ENCODE measurements at regions not wholly inside any gene's neighbourhood (a gene's known extent, or its start where the extent isn't known, plus 50 kb on each side); places are given as distances from the start of the nearest gene placed in this dataset.

DNA sequence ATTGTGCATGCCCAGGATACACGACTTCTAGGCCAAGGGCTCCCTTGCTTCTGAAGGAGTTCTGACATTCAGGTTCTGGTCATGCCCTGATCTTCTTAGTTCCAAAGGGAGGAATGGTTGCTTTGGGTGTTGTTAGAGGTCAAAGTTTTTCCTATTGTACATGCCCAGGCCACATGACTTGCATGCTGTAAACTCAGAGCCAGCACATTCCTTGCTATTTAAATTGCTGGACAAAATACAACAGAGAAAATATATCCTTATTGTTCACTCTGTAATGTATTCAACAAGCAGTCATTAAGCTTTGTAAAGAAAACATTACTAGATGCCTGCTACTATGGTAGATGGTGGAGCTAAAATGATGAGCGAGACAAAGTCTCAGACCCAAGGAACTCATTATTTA is 71.2 kb upstream of the COCH start (continued):
- TF ChIP-seq ZSCAN29 (IDR thresholded peaks at IDR 0.05): no peak
- TF ChIP-seq IKZF2 (IDR thresholded peaks at IDR 0.05): no peak
- TF ChIP-seq HDGF (IDR thresholded peaks at IDR 0.05): no peak
- TF ChIP-seq SIN3A (IDR thresholded peaks at IDR 0.05; ENCODE audit: low read depth, low read length): no peak
- TF ChIP-seq, protein P1, sequence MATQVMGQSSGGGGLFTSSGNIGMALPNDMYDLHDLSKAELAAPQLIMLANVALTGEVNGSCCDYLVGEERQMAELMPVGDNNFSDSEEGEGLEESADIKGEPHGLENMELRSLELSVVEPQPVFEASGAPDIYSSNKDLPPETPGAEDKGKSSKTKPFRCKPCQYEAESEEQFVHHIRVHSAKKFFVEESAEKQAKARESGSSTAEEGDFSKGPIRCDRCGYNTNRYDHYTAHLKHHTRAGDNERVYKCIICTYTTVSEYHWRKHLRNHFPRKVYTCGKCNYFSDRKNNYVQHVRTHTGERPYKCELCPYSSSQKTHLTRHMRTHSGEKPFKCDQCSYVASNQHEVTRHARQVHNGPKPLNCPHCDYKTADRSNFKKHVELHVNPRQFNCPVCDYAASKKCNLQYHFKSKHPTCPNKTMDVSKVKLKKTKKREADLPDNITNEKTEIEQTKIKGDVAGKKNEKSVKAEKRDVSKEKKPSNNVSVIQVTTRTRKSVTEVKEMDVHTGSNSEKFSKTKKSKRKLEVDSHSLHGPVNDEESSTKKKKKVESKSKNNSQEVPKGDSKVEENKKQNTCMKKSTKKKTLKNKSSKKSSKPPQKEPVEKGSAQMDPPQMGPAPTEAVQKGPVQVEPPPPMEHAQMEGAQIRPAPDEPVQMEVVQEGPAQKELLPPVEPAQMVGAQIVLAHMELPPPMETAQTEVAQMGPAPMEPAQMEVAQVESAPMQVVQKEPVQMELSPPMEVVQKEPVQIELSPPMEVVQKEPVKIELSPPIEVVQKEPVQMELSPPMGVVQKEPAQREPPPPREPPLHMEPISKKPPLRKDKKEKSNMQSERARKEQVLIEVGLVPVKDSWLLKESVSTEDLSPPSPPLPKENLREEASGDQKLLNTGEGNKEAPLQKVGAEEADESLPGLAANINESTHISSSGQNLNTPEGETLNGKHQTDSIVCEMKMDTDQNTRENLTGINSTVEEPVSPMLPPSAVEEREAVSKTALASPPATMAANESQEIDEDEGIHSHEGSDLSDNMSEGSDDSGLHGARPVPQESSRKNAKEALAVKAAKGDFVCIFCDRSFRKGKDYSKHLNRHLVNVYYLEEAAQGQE (IDR thresholded peaks at IDR 0.05; ENCODE audit: low read depth, low read length): no peak
- no peak for TF ChIP-seq SMAD1 (IDR thresholded peaks at IDR 0.05; ENCODE audit: low read depth, partially characterized antibody)

DNA sequence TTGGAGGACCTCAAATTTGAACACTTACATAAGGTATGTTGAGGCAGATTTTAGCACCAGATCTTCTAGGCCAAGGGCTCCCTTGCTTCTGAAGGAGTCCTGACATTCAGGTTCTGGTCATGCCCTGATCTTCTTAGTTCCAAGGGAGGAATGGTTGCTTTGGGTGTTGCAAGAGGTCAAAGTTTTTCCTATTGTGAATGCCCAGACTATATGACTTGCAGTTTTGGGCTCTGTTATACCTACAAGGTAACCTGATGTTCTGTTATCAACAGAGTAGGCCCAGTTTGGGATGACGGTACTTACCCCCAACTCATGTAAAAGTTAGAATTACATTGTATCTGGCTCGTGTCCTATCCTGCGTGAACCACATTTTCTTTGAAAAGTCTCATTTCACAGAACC is 69.1 kb upstream of the COCH start:
- no peaks in the 10 kb centered on the region for H3K36me3 ChIP-seq (ENCODE audit: control insufficient read depth in 2 of 2, insufficient read depth in 2 of 2, low read length in 1 of 2)
- FAIRE-seq: no peak
- no peaks in the 10 kb centered on the region for H3K4me1 ChIP-seq (ENCODE audit: control insufficient read depth, insufficient read depth, low read length)
- WGBS (ENCODE audit: insufficient coverage, insufficient replicate concordance, low lambda C conversion rate, missing lambda C conversion rate): 67% methylated on average over 3 of the region's 3 CpGs
- H3K4me2 ChIP-seq (ENCODE audit: control insufficient read depth, insufficient read depth): no peak overlapping the region
- H3K79me2 ChIP-seq (ENCODE audit: control insufficient read depth, insufficient read depth, low read length): no peaks in the 10 kb centered on the region
- POLR2A ChIA-PET: no interaction called here
- in situ Hi-C loops (cut with MboI) (no loop called here), intact Hi-C loops (cut with micrococcal nuclease; ENCODE audit: unreplicated experiment) (no loop called here)
- H4K20me1 ChIP-seq (ENCODE audit: control insufficient read depth, insufficient read depth): no peaks in the 10 kb centered on the region
- no peak overlapping the region for H3K27ac ChIP-seq (ENCODE audit: control insufficient read depth, insufficient read depth)
- no peak for ATAC-seq
- no peak for DNase-seq (ENCODE audit: low read depth, low spot score)
- H3K9ac ChIP-seq (ENCODE audit: control insufficient read depth, insufficient read depth, low read length): no peak overlapping the region
- H3K9me3 ChIP-seq (replicated peaks; ENCODE audit: control insufficient read depth, insufficient read depth, low read length): no peaks in the 10 kb centered on the region
- BruUV-seq (replicated peaks): no TSS peak
- SMC1A ChIA-PET (ENCODE audit: uncharacterized antibody, unreplicated experiment): no interaction called here
- CTCF ChIA-PET: no interaction called here
- RAD21 ChIA-PET (ENCODE audit: unreplicated experiment): no interaction called here
- no peaks in the 10 kb centered on the region for H3K27me3 ChIP-seq (replicated peaks in 1 of 2; ENCODE audit: control insufficient read depth in 2 of 2, insufficient read depth in 2 of 2, low read length in 1 of 2)
- no peak overlapping the region for H2AFZ ChIP-seq (ENCODE audit: control insufficient read depth, low read depth, low read length)
- no peak overlapping the region for H3K4me3 ChIP-seq
- no peak for TF ChIP-seq ZNF24 (IDR thresholded peaks at IDR 0.05)
- no peak for TF ChIP-seq NBN (IDR thresholded peaks at IDR 0.05)
- TF ChIP-seq, protein P2, sequence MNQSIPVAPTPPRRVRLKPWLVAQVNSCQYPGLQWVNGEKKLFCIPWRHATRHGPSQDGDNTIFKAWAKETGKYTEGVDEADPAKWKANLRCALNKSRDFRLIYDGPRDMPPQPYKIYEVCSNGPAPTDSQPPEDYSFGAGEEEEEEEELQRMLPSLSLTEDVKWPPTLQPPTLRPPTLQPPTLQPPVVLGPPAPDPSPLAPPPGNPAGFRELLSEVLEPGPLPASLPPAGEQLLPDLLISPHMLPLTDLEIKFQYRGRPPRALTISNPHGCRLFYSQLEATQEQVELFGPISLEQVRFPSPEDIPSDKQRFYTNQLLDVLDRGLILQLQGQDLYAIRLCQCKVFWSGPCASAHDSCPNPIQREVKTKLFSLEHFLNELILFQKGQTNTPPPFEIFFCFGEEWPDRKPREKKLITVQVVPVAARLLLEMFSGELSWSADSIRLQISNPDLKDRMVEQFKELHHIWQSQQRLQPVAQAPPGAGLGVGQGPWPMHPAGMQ (IDR thresholded peaks at IDR 0.05; ENCODE audit: borderline replicate concordance): no peak
- no peak for TF ChIP-seq TCF3 (IDR thresholded peaks at IDR 0.05; ENCODE audit: borderline replicate concordance, insufficient read depth, low read depth, low read length)
- TF ChIP-seq BRCA1 (IDR thresholded peaks at IDR 0.05; ENCODE audit: low read depth, low read length): no peak
- TF ChIP-seq ZZZ3 (IDR thresholded peaks at IDR 0.05; ENCODE audit: control insufficient read depth, insufficient read length, low read depth): no peak
- no peak for TF ChIP-seq IKZF2 (IDR thresholded peaks at IDR 0.05)
- no peak for TF ChIP-seq SMC3 (IDR thresholded peaks at IDR 0.05; ENCODE audit: borderline replicate concordance, low read length)
- TF ChIP-seq NFYB (IDR thresholded peaks at IDR 0.05; ENCODE audit: insufficient read depth, low read depth, low read length): no peak
- TF ChIP-seq, protein P3, sequence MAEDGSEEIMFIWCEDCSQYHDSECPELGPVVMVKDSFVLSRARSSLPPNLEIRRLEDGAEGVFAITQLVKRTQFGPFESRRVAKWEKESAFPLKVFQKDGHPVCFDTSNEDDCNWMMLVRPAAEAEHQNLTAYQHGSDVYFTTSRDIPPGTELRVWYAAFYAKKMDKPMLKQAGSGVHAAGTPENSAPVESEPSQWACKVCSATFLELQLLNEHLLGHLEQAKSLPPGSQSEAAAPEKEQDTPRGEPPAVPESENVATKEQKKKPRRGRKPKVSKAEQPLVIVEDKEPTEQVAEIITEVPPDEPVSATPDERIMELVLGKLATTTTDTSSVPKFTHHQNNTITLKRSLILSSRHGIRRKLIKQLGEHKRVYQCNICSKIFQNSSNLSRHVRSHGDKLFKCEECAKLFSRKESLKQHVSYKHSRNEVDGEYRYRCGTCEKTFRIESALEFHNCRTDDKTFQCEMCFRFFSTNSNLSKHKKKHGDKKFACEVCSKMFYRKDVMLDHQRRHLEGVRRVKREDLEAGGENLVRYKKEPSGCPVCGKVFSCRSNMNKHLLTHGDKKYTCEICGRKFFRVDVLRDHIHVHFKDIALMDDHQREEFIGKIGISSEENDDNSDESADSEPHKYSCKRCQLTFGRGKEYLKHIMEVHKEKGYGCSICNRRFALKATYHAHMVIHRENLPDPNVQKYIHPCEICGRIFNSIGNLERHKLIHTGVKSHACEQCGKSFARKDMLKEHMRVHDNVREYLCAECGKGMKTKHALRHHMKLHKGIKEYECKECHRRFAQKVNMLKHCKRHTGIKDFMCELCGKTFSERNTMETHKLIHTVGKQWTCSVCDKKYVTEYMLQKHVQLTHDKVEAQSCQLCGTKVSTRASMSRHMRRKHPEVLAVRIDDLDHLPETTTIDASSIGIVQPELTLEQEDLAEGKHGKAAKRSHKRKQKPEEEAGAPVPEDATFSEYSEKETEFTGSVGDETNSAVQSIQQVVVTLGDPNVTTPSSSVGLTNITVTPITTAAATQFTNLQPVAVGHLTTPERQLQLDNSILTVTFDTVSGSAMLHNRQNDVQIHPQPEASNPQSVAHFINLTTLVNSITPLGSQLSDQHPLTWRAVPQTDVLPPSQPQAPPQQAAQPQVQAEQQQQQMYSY (CRISPR knock-in tag; IDR thresholded peaks at IDR 0.05): no peak
- no peak for TF ChIP-seq PAX5 (IDR thresholded peaks at IDR 0.05; ENCODE audit: borderline replicate concordance, low read depth, low read length)
- TF ChIP-seq CHD4 (IDR thresholded peaks at IDR 0.05): no peak
- TF ChIP-seq TCF12 (IDR thresholded peaks at IDR 0.05; ENCODE audit: low read depth, low read length): no peak
